OCI-LY7 (cell line): ENCODE measurements at regions not wholly inside any gene's neighbourhood (a gene's known extent, or its start where the extent isn't known, plus 50 kb on each side); places are given as distances from the start of the nearest gene placed in this dataset.

Experiments used
- EZH2phosphoT487 ChIP-seq: fragments of 200-600 bp; sonication (generic); IDR thresholded peaks from 2 replicates; pipeline ENCODE4 v1.6.1; 2018; ENCODE audit warnings: low read depth, borderline replicate concordance, mild to moderate bottlenecking, mixed run types, antibody characterized with exemption, low read length, moderate library complexity, mixed read lengths
- TF ChIP-seq, protein P1 (sequence below): fragments of 200-600 bp; sonication (generic); conservative IDR thresholded peaks from 2 replicates; pipeline ENCODE4 v1.5.1; 2014; ENCODE audit warnings: mild to moderate bottlenecking, antibody characterized with exemption, low read length, moderate library complexity, mixed read lengths

DNA sequence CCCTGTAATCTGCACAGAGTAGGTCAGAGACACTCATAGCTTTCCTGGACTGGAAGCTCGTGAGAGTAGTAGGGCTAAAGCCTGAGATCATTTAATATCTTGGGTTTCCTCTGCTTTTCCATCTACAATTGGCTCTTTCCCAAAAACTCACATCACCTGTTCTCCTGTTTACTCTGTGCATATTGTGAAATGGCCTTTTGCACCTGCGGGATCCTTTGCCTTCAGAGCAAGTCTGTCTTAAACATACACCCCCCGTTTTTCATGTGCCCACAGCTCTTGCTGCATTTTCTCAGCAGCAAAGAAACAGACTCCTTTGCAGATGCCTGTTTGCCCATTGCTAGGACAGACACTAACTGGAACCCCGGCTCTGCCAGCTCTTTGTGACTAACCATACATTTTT, 608.3 kb upstream of the PCDH10 start:
- TF ChIP-seq, protein P1, sequence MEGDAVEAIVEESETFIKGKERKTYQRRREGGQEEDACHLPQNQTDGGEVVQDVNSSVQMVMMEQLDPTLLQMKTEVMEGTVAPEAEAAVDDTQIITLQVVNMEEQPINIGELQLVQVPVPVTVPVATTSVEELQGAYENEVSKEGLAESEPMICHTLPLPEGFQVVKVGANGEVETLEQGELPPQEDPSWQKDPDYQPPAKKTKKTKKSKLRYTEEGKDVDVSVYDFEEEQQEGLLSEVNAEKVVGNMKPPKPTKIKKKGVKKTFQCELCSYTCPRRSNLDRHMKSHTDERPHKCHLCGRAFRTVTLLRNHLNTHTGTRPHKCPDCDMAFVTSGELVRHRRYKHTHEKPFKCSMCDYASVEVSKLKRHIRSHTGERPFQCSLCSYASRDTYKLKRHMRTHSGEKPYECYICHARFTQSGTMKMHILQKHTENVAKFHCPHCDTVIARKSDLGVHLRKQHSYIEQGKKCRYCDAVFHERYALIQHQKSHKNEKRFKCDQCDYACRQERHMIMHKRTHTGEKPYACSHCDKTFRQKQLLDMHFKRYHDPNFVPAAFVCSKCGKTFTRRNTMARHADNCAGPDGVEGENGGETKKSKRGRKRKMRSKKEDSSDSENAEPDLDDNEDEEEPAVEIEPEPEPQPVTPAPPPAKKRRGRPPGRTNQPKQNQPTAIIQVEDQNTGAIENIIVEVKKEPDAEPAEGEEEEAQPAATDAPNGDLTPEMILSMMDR = no peak
- TF ChIP-seq EZH2phosphoT487 = no peak
